ENCODE measurements at regions not wholly inside any gene's neighbourhood (a gene's known extent, or its start where the extent isn't known, plus 50 kb on each side); places are given as distances from the start of the nearest gene placed in this dataset.

- 90 to 93% (median 90%) methylated on average over 4 to 6 of the region's 6 CpGs for WGBS, 4 donors
- peaks cover 42 to 47% of the 10 kb centered on the region in 2 donors for H3K4me1 ChIP-seq (replicated peaks in 1 of 2)
These were observed 113.6 kb upstream of the PTPN1 start for GRCh38 chr20:50396623-50397022.

GRCh38 chr20:50397058-50397457, 113.1 kb upstream of the PTPN1 start:
- Histone ChIP-seq H3K9me3 (replicated peaks in 1 of 3) (no peaks in the 10 kb centered on the region), H3K4me3 (no peak overlapping the region), H3K36me3 (replicated peaks in 1 of 2) (no peaks in the 10 kb centered on the region), H3K27ac (peak overlapping the region in 4 of 5 donors; percentile 45 to 92 (median 90)), H3K27me3 (no peaks in the 10 kb centered on the region), H3K4me1 (replicated peaks in 1 of 2) (peaks cover 42 to 47% of the 10 kb centered on the region in 2 donors)
- no peak for DNase-seq
- 82 to 94% (median 86%) methylated on average over 5 of the region's 5 CpGs for WGBS, 4 donors
- TF ChIP-seq CTCF (IDR thresholded peaks at IDR 0.05) (no peak), POLR2A (IDR thresholded peaks at IDR 0.05) (no peak)
- intact Hi-C loops (cut with DNase I) = no loop called here

More at GRCh38 chr20:50396623-50397022, 113.6 kb upstream of the PTPN1 start:
- no peak for TF ChIP-seq CTCF (IDR thresholded peaks at IDR 0.05)
- no peak for TF ChIP-seq POLR2A (IDR thresholded peaks at IDR 0.05)
- Histone ChIP-seq H3K4me3 (no peak overlapping the region), H3K27ac (peak overlapping the region in 4 of 5 donors; percentile 45 to 92 (median 90)), H3K27me3 (no peaks in the 10 kb centered on the region), H3K9me3 (replicated peaks in 1 of 3) (no peaks in the 10 kb centered on the region), H3K36me3 (replicated peaks in 1 of 2) (no peaks in the 10 kb centered on the region)
- DNase-seq = no peak
- intact Hi-C loops (cut with DNase I) = no loop called here

DNA sequence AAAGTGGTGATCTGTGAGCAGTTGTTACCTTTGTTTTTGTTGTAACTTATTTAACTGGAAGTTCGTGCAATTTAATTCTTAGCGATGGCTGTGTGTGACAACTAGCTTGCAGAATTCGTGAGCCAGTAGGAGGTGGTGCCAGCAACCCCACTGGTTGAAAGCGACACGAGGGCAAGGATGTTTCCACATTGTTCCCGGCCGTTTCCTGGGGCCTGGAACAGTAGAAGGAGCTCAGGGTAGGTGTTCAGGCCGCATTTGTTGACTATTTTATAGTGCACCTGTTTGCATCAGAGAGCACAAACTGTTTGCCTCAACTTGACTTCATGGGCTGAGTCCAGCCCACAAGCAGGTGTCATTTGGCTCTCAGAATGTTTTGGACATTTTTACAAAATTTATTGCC, 112.1 kb upstream of the PTPN1 start:
- Histone ChIP-seq H3K27ac (peak overlapping the region in 4 of 5 donors; percentile 87 to 94 (median 88)), H3K9me3 (replicated peaks in 1 of 3) (no peaks in the 10 kb centered on the region), H3K4me3 (no peak overlapping the region), H3K27me3 (no peaks in the 10 kb centered on the region), H3K4me1 (replicated peaks in 1 of 2) (peaks cover 45 to 49% of the 10 kb centered on the region in 2 donors), H3K36me3 (replicated peaks in 1 of 2) (no peaks in the 10 kb centered on the region)
- TF ChIP-seq CTCF (IDR thresholded peaks at IDR 0.05) = no peak
- TF ChIP-seq POLR2A (IDR thresholded peaks at IDR 0.05) = no peak
- 53 to 85% (median 75%) methylated on average over 6 to 8 of the region's 8 CpGs for WGBS, 4 donors
- intact Hi-C loops (cut with DNase I) = no loop called here
- peak in 2 of 7 donors; percentile 54 to 78 for DNase-seq

- Histone ChIP-seq H3K9me3 (replicated peaks in 1 of 3) (no peaks in the 10 kb centered on the region), H3K4me3 (no peak overlapping the region), H3K36me3 (replicated peaks in 1 of 2) (no peaks in the 10 kb centered on the region), H3K27me3 (no peaks in the 10 kb centered on the region), H3K4me1 (replicated peaks in 1 of 2) (peaks cover 49 to 53% of the 10 kb centered on the region in 2 donors), H3K27ac (peak overlapping the region; percentile 75 to 94 (median 87))
- no peak for DNase-seq
- intact Hi-C loops (cut with DNase I) = no loop called here
- WGBS, 4 donors = 72 to 81% (median 78%) methylated on average over 13 of the region's 13 CpGs
- no peak for TF ChIP-seq CTCF (IDR thresholded peaks at IDR 0.05)
- no peak for TF ChIP-seq POLR2A (IDR thresholded peaks at IDR 0.05)
These were observed 111.7 kb upstream of the PTPN1 start for GRCh38 chr20:50398471-50398820.

Data from adrenal gland (tissue), 9 donors.